ENCODE measurements at regions not wholly inside any gene's neighbourhood (a gene's known extent, or its start where the extent isn't known, plus 50 kb on each side); places are given as distances from the start of the nearest gene placed in this dataset.

- FAIRE-seq (no peak), DNase-seq (ENCODE audit: insufficient read length, low spot score) (no peak)
- TF ChIP-seq CTCF (IDR thresholded peaks at IDR 0.05; ENCODE audit: insufficient read depth, missing control alignments), result no peak
Measured at GRCh38 chr5:84480873-84481637, 96.4 kb upstream of the EDIL3 start.

GRCh38 chr5:84478603-84479002 lies 93.9 kb upstream of the EDIL3 start:
- no peak for DNase-seq (ENCODE audit: insufficient read length, low spot score)
- FAIRE-seq, result no peak
- no peak for TF ChIP-seq CTCF (IDR thresholded peaks at IDR 0.05; ENCODE audit: insufficient read depth, missing control alignments)

- DNase-seq (ENCODE audit: insufficient read length, low spot score) (no peak), FAIRE-seq (no peak)
- no peak for TF ChIP-seq CTCF (IDR thresholded peaks at IDR 0.05; ENCODE audit: insufficient read depth, missing control alignments)
Measured at GRCh38 chr5:84477485-84477884, 92.8 kb upstream of the EDIL3 start.

GRCh38 chr5:84474126-84474525 lies 89.4 kb upstream of the EDIL3 start:
- FAIRE-seq, result no peak
- no peak for DNase-seq (ENCODE audit: insufficient read length, low spot score)
- TF ChIP-seq CTCF (IDR thresholded peaks at IDR 0.05; ENCODE audit: insufficient read depth, missing control alignments), result no peak

- DNase-seq (ENCODE audit: insufficient read length, low spot score) (no peak), FAIRE-seq (no peak)
- TF ChIP-seq CTCF (IDR thresholded peaks at IDR 0.05; ENCODE audit: insufficient read depth, missing control alignments), result no peak
Measured at GRCh38 chr5:84453405-84453804, 68.7 kb upstream of the EDIL3 start.

GRCh38 chr5:84450617-84451414 lies 66.1 kb upstream of the EDIL3 start:
- FAIRE-seq, result no peak
- TF ChIP-seq CTCF (IDR thresholded peaks at IDR 0.05; ENCODE audit: insufficient read depth, missing control alignments), result peak; percentile 38
- no peak for DNase-seq (ENCODE audit: insufficient read length, low spot score)
